ENCODE measurements at regions not wholly inside any gene's neighbourhood (a gene's known extent, or its start where the extent isn't known, plus 50 kb on each side); places are given as distances from the start of the nearest gene placed in this dataset.

- TF ChIP-seq EZH2phosphoT487 (IDR thresholded peaks at IDR 0.05) (no peak), CTCF (IDR thresholded peaks at IDR 0.05) (no peak)
These were observed 176.4 kb upstream of the PROK2 start for GRCh38 chr3:71961378-71961777.
